Testis (tissue), 2 donors: ENCODE measurements at regions not wholly inside any gene's neighbourhood (a gene's known extent, or its start where the extent isn't known, plus 50 kb on each side); places are given as distances from the start of the nearest gene placed in this dataset.

ENCODE experiments used
- DNase-seq: peaks from one replicate; pipeline ENCODE4 v3.0.0-alpha.2; 2019
- H3K27ac ChIP-seq, 2 donors: fragments of 200-600 bp; sonication (generic); one replicate each; pipeline ENCODE4 v1.5.1; 2019
- H3K27me3 ChIP-seq: fragments of 200-600 bp; sonication (generic); one replicate; pipeline ENCODE4 v1.5.1; 2019
- H3K36me3 ChIP-seq: fragments of 200-600 bp; sonication (generic); one replicate; pipeline ENCODE4 v1.5.1; 2017; ENCODE audit warnings: low read depth; ENCODE audit errors: missing control alignments
- H3K4me1 ChIP-seq: fragments of 200-600 bp; sonication (generic); one replicate; pipeline ENCODE4 v1.5.1; 2019
- H3K4me3 ChIP-seq, 2 donors: fragments of 200-600 bp; sonication (generic); one replicate each; pipeline ENCODE4 v1.5.1; 2017 to 2019
- H3K9me3 ChIP-seq: fragments of 200-600 bp; sonication (generic); one replicate; pipeline ENCODE4 v1.5.1; 2017
- POLR2A ChIP-seq: fragments of 450-650 bp; IDR thresholded peaks from one replicate; pipeline ENCODE4 v1.6.1; 2017; ENCODE audit warnings: antibody characterized with exemption, mild to moderate bottlenecking, moderate library complexity
- WGBS, 2 donors: methylation state at CpG; one replicate each; pipeline ENCODE4 v1.1.5; 2018; 5-methylcytosine and 5-hydroxymethylcytosine counted together
- intact Hi-C: fragments of 100-400 bp; cut with DNase I; formaldehyde crosslinking; loops from one replicate; pipeline ENCODE4 v1.15.1; 2023; ENCODE audit warnings: low total_unique reads
- TF ChIP-seq, protein P1 (sequence below), 3 experiments: fragments of 450-650 bp in 2 of 3; fragments of 200-600 bp in 1 of 3; sonication (generic) in 1 of 3; IDR thresholded peaks; one replicate each; pipeline ENCODE4 v1.5.1; 2016 to 2019; ENCODE audit warnings: antibody characterized with exemption in 3 of 3, mild to moderate bottlenecking in 2 of 3, moderate library complexity in 1 of 3

GRCh38 chr1:25080294-25081209 is 150.5 kb upstream of the RUNX3 start:
- no peak for DNase-seq
- Histone ChIP-seq H3K9me3 (no peaks in the 10 kb centered on the region), H3K27ac (no peak overlapping the region), H3K27me3 (no peaks in the 10 kb centered on the region), H3K36me3 (no peaks in the 10 kb centered on the region), H3K4me3 (no peak overlapping the region), H3K4me1 (no peaks in the 10 kb centered on the region)
- 75 to 78% methylated on average over 8 of the region's 8 CpGs for WGBS, 2 donors
- intact Hi-C loops: no loop called here
- TF ChIP-seq, protein P1, sequence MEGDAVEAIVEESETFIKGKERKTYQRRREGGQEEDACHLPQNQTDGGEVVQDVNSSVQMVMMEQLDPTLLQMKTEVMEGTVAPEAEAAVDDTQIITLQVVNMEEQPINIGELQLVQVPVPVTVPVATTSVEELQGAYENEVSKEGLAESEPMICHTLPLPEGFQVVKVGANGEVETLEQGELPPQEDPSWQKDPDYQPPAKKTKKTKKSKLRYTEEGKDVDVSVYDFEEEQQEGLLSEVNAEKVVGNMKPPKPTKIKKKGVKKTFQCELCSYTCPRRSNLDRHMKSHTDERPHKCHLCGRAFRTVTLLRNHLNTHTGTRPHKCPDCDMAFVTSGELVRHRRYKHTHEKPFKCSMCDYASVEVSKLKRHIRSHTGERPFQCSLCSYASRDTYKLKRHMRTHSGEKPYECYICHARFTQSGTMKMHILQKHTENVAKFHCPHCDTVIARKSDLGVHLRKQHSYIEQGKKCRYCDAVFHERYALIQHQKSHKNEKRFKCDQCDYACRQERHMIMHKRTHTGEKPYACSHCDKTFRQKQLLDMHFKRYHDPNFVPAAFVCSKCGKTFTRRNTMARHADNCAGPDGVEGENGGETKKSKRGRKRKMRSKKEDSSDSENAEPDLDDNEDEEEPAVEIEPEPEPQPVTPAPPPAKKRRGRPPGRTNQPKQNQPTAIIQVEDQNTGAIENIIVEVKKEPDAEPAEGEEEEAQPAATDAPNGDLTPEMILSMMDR (IDR thresholded peaks at IDR 0.05): no peak
- no peak for TF ChIP-seq POLR2A

- no peak for DNase-seq
- Histone ChIP-seq H3K9me3 (no peaks in the 10 kb centered on the region), H3K27ac (no peak overlapping the region), H3K27me3 (no peaks in the 10 kb centered on the region), H3K36me3 (no peaks in the 10 kb centered on the region), H3K4me3 (no peak overlapping the region), H3K4me1 (no peaks in the 10 kb centered on the region)
- TF ChIP-seq POLR2A: no peak
- TF ChIP-seq, protein P1 (IDR thresholded peaks at IDR 0.05): no peak
- intact Hi-C loops: no loop called here
These were observed 149.0 kb upstream of the RUNX3 start for GRCh38 chr1:25079048-25079447.

- Histone ChIP-seq H3K9me3 (no peaks in the 10 kb centered on the region), H3K4me3 (no peak overlapping the region), H3K4me1 (no peaks in the 10 kb centered on the region), H3K27me3 (no peaks in the 10 kb centered on the region), H3K36me3 (no peaks in the 10 kb centered on the region), H3K27ac (no peak overlapping the region)
- 77 to 86% methylated on average over 13 of the region's 13 CpGs for WGBS, 2 donors
- no peak for TF ChIP-seq POLR2A
- TF ChIP-seq, protein P1 (IDR thresholded peaks at IDR 0.05): no peak
- intact Hi-C loops: no loop called here
- DNase-seq: no peak
These were observed 144.5 kb upstream of the RUNX3 start for GRCh38 chr1:25074351-25075227.

- intact Hi-C loops: no loop called here
- 69 to 82% methylated on average over 10 to 12 of the region's 12 CpGs for WGBS, 2 donors
- H3K27me3 ChIP-seq: no peaks in the 10 kb centered on the region
- H3K36me3 ChIP-seq: no peaks in the 10 kb centered on the region
- no peaks in the 10 kb centered on the region for H3K9me3 ChIP-seq
- TF ChIP-seq, protein P1 (IDR thresholded peaks at IDR 0.05): no peak
- no peak for TF ChIP-seq POLR2A
- H3K4me1 ChIP-seq: no peaks in the 10 kb centered on the region
- H3K27ac ChIP-seq: no peak overlapping the region
- DNase-seq: no peak
- no peak overlapping the region for H3K4me3 ChIP-seq
These were observed 143.7 kb upstream of the RUNX3 start for GRCh38 chr1:25073640-25074270.
